GM21390 (cell line): ENCODE measurements at regions not wholly inside any gene's neighbourhood (a gene's known extent, or its start where the extent isn't known, plus 50 kb on each side); places are given as distances from the start of the nearest gene placed in this dataset.

Source experiments
- ATAC-seq: cut with Tn5 transposase; IDR thresholded peaks from one replicate; pipeline ENCODE4 v1.9.1; 2021; ENCODE audit not compliant: unreplicated experiment

DNA sequence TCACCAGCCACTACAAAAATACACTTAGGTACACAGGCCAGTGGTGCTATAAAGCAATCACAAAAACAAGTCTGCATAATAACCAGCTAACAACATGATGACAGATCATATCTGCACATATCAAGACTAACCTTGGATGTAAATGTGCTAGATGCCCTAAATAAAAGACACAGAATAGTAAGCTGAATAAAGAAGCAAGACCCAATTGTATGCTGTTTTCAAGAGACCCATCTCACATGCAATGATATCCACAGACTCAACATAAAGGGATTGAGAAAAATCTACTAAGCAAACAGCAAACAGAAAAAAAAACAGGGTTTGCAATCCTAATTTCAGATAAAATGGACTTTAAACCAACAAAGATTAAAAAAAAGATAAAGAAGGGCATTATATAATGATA, 505.4 kb upstream of the FZD8 start:
- no peak for ATAC-seq

DNA sequence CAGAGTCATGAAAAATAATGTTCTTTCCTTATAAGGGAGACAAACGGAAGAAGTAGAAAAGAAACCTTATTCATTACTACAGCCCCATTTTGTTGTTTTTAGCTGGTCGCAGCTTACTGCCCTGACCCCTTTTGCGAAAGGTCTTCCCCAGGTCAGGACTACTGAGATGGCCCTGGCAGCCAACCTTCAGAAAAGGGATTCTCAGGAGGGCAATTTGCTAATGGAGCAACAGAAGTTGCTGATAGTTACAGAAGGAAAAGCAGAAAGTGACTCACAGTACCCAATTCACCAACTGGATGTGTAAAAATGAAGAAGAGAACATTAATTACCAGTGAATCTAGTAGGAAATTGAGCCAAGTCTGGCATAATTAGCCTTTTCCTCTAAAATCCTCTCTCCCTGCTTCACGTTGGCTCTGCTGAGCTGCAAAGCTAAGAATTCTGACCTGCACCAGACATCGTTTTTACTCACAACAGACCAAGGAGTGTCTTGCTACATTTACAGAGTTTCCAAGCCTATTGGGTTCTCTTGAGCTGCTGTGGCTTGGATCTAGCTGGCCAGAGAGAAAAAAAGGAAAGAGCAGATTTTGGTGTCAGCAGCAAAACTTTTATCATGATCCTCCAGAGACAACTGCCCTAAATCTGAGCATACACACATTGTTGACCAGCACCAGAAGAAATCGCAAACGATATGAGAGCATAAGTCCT, 499.9 kb upstream of the FZD8 start:
- no peak for ATAC-seq

DNA sequence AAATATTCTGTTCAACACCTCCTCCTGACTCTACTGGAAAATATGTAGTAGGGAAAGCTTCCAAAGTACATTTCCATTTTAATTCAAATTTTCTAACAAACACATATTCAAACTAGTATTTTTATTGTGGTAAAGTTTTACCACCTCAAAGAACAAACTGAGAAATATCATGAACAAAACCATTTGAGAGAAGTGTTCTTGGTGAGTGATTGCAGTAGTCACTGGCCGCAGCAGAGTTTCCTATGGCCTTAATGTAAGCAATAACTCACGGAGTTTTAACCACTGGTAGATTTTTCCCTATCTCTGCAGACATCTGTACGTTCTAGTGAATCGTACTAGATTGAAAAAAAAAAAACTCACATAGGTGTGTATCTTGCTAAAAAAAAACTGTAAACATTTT, 487.0 kb upstream of the FZD8 start:
- no peak for ATAC-seq

DNA sequence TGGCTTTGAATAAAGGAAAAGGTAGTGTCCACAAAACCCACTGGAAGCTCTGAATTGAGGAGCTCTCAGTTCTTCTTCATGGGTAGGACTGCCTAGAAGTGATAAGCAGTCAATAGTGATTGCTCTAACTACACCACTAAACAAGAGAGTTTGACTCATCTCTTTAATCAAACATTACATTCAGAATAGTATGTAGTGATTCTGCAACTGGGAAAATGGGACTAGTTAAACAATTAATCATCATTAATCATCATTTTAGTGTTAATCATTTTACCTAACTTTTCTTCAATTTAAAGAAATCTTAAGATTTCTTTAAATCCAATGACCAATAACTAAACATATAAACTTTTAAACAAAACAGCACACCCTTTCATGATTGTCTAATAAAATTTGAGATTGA, 484.0 kb upstream of the FZD8 start:
- ATAC-seq = no peak

DNA sequence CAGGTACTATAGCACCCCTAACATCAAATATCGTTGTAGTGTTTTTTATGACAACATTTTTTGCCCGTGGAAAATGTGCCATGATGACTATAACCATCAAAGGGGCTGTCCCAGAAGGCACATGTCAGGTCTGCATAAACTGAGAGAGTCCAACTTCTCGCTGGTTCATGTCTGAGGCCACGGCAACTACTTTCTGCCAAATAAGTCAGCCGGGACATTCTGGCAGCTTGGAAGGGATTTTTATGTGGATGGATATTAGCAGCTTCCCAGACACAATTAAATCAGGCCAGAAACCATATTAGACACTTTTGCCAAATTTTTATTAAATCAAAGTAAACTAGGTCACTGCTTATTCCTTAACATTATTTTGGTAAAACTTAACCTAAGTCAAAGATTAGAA, 477.4 kb upstream of the FZD8 start:
- no peak for ATAC-seq

DNA sequence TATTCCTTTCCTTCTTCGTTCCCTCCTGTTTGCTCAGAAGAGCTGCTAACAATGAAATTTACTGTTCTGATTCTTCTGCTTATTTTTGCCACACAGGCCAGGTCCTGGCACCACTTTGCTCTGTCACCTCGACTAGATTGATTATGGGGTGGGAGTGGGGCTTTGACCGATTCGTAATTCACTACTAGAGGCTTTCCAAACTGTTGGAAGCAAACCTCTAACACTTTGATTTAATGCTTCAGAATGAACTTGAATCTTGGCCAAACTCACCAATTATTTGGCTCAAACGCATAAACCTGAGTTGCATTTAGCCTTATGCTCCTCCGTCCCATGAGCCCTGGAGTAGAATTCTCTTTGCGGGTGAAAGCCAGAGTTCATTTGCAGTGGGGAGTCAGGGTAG, 476.2 kb upstream of the FZD8 start:
- no peak for ATAC-seq

DNA sequence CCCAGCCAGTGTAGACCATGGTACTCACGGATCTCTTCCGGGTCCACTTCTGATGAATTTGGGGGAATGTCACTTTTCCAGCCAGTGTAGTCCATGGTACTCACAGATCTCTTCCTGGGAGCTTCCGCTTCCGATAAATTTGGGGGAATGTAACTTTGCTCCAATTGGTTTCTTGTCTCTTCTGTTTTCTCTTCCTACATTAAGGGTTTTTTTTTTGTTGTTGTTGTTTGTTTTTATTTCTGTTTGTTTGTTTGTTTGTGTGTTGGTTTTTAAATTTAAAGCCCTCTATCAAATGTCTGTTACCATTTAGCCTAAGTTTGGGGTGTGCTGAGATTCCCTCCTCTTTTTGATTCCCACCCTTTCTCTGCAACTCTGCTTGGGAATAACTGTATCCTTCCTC, 475.8 kb upstream of the FZD8 start:
- no peak for ATAC-seq

DNA sequence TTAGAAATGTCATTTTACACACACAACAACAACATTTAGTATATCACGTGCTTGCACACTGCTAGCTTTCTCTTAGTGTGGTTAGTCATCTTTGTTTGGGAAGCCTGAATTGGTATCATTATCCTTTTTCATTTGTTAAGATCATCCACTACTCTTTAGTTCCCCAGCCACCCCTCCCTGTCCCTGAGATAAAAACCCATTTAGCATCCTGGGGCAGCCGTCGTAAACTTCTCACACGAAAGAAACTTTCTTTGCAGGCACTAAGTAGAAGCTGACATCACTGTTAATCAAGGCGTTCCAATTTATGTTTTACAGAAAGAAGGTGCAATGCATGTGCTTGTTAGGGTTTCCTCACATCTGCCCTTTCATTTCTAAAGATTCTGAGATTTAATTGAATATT, 475.1 kb upstream of the FZD8 start:
- ATAC-seq = no peak

DNA sequence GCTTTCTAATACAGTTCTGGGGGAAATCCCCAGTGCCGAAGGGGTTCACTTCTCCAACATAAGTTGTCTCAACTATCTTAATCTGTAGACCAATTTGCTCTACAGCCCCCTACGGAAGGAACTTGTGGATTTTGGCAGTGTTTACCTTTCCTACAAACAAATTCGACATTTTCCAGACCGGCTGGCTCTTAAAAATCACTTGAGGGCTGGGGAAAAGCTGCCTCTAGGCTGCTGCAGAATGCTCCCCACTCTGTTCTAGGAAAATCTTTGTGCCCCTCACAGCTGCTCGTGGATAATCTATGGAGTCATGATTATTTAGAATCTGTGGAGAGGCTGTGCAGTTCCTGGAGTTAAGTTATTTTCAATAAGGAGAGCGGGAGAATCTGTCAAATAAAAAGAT, 474.6 kb upstream of the FZD8 start:
- ATAC-seq = no peak

DNA sequence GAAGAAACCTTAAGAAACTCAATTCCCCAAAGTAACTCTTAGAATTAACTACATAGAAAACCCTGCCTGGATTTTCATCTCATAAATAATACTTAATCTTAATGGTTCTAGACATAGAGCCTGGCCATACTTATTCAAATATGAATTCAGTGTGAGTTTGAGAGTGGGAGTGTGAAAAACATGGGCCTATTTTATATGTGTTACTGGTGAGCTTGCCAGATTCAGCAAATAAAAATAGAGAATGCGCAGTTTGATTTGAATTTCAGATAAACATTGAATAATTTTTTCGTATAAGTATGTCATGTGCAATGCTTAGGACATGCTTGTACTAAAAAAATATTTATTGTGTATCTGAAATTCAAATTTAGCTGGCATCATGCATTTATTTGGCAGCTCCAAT, 473.9 kb upstream of the FZD8 start:
- no peak for ATAC-seq

DNA sequence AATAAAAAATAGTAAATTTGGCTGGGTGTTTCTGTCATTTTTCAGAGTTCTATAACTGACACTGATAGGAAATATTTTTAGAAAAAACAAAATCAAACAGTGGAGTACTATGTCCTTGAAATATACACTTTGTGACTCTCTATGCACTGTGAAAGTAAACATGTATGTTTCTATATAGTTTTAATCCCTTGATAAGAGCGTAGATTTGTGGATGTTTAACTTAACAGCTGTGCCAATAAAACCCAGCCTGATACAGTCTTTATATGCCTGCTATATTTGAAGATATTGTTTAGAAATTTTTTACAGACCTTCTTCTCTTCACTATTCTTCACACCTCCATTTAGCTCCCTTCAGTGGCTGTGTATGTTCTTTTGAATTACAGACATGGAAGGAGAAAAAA, 473.3 kb upstream of the FZD8 start:
- ATAC-seq = no peak

DNA sequence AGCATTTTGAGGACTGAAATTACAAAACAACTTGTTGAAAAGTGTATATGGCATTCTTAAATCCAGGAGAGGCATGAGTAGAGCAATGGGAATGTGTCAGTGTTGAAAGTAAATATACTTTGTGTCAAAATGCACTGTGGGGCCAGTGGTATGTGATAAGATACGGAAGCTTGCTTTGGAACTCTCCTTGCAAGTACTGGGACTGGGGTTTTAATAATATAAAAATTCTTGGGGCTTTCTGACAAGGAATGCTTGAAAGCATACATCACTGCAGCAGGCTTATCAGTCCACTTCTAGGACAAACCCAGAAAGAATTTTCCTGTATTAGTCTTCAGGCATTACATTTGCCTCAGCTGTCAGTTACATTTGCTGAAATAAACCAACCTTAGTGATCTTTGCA, 472.8 kb upstream of the FZD8 start:
- ATAC-seq = no peak

DNA sequence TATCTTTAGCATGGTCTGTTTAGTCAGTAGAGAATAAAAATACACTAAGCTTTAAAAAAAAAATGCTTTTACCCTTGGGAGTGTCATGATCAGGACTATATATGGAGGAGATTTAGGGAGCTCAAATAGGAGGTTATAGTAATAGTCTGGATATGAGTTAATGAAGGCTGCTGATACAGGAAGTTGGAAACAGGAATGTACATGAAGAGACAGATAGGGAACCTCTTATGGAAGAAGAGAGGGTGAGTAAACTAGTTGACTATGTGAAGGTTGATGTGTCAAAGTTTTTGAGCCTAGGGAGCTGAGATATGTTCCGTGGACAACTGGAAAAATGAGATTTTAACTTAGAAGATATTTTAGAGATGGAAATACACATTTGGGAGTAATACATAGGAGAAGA, 472.0 kb upstream of the FZD8 start:
- ATAC-seq = no peak

DNA sequence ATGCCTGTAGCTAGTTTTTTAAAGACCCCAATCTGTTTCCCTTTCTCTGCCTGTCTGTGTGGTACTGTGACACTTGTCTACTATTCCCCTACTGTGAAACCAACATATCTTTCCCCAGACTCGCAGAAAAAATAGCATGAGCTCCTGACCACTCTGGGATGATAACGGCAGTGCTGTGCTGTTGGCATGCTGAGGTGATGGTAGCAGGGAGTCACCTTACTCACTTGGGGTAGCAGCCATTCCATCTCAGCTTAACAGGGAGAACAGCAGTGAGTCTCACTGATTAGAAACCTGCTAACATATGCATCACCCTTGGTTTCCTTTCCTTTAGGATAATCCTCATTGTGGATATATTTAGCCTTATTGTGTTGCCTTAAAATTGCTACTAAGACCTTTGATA, 469.6 kb upstream of the FZD8 start:
- ATAC-seq = no peak

DNA sequence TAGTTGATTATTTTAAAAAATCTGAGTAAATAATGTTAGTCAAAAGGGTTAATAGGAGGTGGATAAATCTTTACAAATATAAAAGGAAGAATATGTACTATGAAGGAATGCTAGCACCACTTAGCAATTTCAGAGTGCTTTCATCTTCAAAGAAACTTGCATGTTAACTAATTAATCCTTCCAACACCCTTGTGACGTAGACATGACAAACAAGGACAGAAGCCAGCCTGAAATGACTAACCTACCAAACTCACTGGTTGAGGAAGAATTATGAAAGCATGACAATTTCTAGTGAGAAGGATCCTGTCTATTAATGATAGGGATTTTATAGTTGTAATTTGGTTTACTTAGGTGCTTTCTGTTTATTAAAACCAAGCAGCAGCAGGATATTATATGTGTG, 468.0 kb upstream of the FZD8 start:
- no peak for ATAC-seq

DNA sequence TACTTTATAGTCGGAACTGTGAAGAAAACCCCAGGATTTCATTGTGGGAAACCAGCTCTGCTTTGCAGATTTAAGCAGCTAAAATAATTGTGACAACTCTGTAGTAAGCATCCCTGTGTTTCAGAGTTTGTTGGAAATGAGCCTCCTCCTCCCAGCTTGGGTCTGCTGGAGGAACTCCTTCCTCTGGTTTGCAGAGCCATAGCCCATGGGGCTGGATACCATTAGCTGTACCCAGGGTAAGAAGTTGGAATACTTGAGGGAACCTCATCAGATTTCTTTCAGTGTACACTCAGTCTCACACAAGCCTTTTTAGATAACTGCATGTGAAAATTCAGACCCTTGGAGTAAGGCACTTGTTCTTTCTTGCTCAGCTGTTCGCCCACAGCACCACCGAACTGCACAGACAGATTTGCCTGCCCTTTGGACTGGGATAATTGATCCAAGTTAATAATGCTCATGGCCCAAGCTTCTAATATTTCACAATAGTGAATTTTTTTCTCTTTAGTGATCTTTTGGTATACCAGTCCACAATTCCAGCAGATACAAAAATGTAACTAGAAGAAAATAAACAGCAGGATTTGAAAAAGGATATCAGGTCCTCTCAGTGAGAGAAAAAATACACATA, 467.4 kb upstream of the FZD8 start:
- ATAC-seq = no peak

DNA sequence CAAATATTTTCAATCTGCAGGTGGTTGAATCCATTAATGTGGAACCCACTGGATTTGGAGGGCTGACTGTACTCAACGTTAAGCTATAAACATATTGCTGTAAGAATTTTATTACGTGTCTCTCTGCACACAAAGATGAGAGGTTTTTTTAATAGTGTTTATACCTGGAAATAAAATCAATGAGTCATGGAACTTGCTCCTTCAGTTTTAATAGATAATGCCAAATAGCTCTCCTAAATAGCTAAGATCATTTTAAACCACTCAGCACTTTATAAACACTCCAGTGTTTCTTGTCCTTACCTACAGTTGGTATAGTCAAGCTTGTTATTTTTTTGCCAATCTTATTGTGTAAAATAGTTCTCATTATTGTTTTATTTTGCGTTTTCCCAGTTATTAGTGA, 455.6 kb upstream of the FZD8 start:
- no peak for ATAC-seq

DNA sequence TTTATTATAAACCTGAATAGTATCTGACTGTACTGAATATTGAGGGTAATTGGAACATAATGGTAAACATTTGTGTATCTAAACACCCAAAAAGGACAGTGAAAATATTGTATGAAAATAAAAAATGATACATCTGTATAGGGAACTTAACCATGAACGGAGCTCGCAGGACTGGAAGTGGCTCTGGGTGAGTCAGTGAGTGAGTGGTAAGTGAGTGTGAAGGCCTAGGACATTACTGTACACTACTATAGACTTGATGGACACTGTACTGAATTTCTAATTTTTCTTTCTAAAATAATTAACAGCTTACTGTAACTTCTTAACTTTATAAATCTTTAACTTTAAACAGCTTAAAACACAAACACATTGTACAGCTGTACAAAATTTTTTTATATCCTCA, 454.5 kb upstream of the FZD8 start:
- ATAC-seq = no peak

DNA sequence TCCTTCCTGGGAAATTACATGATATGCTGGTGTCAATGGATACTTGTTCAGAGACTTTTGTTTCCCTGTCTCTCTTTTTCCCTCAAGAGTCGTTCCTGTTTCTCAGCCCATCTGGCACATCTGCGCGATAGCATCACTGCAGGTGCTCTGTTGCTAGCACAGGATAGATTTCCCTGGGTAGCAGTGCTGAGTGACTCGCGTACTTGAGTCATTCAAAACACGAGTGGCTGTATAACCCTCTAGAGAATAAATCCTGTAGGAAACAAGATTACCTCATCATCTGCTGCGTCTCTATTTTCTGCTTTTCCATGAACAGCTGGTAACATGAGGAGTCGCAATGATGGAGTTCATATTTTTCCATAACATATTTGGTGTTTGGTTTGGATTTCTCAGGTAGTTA, 452.0 kb upstream of the FZD8 start:
- no peak for ATAC-seq

DNA sequence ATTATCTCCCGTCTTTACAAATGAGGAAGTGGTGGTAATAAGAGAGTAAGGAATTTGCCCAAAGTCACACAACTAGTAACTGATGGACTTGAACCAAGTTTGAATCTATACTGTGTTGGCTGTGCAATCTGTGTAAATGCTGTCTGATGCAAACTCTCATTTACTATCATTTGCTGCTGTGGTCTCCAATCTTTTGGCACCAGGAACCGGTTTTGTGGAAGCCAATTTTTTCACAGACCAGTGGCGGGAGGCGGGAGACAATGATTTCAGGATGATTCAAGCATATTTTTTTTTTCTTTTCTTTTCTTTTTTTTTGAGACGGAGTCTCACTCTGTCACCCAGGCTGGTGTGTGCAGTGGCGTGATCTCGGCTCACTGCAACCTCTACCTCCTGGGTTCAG, 450.0 kb upstream of the FZD8 start:
- no peak for ATAC-seq

DNA sequence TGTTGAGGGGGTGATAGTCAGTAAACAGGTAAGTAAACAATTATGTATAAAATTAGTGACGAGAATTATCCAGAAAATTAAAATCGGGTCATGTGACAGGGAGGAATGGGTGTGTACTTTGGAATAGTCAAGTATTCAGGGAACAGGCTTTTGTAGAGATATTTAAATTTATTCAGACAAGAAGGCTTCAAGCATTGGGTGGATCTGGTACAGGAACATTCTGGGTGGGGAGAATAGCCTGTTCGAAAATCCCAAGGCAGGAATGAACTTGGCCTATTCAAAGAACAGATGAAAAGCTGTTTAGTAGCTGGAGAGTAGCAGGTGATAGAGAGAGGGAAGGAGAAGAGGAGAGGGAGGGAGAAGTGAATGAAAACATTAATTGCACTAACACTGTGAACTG, 448.9 kb upstream of the FZD8 start:
- ATAC-seq = no peak

DNA sequence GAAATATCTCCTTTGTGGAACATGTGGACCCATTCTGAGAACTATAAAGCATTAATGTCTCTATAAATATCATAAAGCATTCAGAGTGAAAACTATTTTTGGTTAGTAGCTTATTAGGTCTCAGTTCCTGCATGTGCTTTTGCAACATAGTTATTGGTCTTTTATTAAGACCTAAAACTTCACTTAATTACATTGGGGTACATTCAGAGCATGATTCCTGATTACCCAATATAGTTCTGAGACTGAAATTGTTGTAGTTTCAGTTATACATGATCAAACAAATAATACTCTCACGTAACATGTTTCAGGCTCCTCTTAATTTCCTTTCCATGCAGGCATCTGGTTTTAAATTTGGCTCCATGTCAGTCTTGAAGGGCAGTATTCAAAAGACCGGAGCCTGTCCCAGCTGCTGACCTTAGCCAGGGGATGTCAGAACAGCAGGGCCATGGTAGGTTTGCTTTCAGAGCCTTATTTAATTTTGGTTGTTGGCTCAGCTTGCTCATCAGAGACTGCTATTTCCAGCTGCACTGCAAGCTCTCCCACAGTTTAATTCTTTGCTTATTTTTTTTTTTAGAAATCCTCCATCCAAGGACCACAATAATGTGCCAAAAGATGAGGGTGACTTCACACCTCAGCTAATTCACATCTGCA, 447.8 kb upstream of the FZD8 start:
- no peak for ATAC-seq
